Fibroblast of skin of back (primary cell): ENCODE measurements at regions not wholly inside any gene's neighbourhood (a gene's known extent, or its start where the extent isn't known, plus 50 kb on each side); places are given as distances from the start of the nearest gene placed in this dataset.
"Not testable (repeated sequence)": the region's sequence is repeated elsewhere in the genome, so short reads cannot be mapped to it uniquely, and the experiment has no call there.

Experiments
- DNase-seq: peaks from one replicate; pipeline ENCODE4 v3.0.0-alpha.2; 2013

DNA sequence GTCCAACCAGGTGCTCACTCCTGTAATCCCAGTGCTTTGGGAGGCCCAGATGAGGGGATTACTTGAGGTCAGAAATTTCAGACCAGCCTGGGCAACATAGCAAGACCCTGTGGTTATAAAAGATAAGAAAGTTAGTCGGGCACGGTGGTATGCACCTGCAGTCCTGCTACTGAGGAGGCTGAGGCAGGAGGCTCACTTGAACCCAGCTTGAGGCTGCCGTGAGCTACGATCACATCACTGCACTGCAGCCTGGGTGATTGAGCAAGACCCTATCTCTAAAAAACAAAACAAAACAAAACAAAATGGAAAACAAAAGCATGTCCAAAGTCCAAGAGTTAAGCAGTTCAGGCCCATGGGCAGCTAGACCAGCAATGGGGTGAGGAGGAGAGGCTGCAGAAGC lies 143.2 kb downstream of the IRX5 start:
- no peak for DNase-seq

DNA sequence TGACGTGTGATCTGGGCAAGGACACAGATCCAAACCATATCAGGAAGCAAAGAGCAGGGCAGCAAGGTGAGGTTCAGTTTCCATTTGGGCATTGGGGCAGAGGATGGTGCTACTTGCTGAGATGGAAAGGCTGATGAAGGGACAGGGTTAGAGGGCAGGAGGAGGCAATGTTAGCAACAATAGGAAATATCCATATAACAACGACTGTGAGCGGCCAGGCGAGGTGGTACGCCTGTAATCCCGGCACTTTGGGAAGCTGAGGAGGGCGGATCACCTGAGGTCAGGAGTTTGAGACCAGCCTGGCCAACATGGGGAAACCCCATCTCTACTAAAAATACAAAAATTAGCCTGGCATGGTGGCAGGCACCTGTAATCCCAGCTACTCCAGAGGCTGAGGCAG lies 144.5 kb downstream of the IRX5 start:
- not testable (repeated sequence) for DNase-seq

DNA sequence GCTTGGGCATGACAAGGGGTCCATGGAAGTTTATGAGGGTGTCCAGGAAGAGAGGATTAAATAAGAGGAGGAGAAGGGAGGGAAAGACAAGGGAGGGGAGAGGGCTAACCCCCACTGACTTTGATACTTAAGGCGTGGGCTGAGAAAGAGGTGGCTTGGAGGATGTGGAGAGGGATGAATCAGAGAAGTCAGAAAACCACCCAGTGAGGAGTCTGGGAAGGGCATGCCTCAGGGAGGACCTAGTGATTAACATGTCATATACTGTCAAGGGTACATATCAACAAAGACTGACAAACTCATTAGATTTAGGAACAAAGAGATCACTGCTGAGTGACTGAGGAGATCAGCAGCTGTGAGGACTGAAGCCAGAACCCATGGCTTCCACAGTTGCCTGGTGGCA lies 145.4 kb downstream of the IRX5 start:
- DNase-seq = peak; percentile 23

DNA sequence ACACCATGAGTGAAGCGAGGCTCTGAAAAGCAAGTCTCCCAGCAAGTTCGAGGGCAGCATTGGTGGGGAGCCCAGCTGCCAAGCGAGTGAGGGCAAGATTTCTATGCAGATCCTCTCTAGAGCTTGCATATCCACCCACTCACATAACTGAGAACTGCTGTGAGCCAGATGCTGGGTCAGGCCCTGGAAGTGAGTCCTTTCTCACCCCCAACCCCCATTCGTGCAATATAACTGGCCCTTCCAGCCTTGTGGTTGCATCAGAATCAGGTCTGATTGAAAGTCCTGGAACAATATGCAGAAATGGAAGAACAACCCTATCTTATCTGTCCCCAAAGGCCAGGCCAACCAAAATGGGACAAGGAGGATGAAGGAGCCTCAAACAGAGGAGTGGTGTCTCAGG lies 146.6 kb downstream of the IRX5 start:
- DNase-seq = no peak

DNA sequence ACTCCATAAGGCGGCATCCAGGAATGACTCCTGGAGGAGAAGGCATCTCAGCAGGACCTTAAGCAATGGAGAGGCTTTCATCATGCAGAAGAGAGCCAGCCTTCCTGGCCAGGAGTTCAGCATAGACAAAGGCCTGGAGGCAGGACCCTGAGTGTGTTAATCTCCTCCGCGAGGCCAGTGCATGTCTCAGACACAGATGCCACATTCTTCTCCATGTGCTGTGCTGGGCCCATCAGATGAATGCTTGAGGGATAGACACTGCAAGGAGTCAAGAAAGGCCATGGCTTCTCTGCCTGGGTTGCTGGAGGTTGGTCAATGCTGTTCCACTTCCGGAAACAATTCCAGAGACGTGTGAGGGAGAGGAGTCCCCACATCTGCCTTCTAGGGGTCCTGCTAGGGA lies 147.5 kb downstream of the IRX5 start:
- DNase-seq = no peak

DNA sequence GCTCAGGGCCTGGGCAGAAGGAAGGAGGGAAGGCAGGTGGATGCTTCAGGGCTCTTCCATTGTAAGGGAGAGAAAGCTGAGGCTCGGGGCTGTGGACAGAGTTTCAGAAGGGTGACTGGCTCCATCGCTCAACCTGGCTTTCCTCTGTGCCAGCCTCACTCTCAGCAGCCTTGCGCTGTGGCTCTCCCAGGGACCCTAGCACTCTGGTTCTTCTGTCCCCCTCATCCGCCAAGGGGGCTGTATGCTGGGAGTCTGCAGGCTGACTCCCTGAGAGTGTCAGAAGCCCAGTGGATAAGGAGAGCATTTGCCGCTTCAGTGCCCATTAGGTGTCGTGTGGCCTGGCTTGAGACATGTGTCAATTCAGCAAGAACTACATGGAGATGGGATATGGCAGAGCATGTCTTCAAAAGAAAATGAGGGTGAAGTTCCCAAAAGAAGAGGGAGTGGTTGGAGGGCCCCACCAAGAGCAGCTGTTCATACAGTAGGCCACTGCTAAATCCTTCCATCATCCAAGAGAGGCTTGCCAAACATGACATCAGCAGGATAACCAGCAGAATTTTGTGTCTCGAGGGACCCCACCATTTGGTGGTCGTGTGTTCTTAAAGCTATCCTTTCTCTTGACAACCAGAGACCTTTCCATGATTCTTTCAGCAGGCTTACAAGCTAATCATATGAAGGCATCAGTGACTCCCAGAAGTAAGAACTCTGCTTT lies 148.2 kb downstream of the IRX5 start:
- no peak for DNase-seq

DNA sequence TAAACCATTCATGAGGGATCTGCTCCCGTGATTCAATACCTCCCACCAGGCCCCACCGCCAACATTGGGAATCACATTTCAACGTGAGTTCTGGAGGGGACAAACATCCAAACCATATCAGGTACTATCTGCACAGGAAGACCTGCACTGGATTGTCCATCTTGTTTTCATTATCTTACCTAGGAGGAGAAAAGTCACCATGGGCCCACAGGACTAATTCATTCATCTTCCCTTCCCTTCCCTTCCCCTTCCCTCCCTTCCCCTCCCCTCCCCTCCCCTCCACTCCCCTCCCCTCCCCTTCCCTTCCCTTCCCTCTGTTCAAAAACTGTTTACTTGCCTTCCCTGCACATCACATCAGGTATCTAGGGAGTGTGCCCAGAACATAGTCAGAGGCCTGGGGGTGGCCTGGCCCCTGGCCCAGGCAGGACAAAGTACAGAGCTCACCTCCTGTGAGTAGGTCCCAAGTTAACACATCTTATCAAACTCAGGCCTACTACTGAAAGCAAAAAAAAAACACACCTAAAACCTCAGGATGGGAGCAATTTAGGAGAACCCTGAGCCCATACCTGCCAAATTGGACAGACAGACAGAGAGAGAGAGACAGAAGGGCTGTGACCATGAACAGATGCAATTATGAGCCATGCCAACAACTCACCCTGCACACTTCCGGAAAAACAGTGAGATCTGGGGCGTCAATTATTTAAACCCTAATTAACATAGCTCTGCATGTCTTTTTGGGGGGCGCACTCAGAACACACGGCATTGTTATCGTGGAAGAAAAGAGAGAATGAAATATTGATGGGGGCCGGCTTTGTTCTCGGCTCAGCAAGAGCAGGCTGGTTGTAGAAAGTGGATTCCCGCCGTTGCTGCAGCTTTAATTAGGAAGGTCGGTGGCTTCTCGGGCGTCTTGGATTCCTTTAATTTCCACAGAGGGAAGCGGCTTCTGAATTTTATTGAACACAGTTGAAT lies 151.2 kb downstream of the IRX5 start:
- no peak for DNase-seq

DNA sequence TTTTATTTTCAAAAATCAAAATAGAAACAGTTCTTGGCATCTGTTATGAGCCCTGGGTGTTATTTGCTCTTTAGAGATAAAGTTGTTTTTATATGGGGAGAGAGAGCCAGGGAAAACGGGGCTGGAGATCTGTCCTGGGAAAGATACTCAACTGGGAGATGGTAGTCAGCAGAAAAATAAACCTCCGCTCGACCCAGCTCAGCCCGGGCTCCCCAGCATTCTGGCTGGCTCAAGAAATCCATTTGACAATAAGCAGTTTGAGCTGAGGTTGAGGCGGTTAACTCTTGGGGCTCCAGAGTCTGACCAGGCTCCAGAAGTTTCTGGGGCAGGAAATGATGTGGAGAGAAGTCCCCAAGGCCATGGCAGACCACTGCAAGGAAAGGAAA lies 151.9 kb downstream of the IRX5 start:
- no peak for DNase-seq

DNA sequence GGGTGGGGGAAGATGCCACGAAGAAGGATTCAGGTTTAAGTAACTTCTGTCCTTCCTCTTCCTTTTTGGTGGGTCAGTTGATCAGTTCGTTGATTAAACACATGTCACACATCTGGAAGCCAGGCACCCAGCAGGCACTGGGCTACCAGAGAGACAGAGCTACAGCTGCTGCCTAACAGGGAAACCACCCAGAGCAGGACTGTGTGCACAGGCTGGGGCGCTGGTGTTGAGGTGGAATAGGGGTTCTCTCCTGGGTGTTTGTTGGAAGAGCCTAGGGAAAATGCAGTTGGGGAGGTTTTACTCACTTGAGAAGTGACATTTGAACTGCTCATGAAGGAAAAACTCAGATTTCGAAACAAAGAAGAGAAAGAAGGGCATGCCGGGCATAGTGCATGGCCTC lies 152.4 kb downstream of the IRX5 start:
- no peak for DNase-seq

DNA sequence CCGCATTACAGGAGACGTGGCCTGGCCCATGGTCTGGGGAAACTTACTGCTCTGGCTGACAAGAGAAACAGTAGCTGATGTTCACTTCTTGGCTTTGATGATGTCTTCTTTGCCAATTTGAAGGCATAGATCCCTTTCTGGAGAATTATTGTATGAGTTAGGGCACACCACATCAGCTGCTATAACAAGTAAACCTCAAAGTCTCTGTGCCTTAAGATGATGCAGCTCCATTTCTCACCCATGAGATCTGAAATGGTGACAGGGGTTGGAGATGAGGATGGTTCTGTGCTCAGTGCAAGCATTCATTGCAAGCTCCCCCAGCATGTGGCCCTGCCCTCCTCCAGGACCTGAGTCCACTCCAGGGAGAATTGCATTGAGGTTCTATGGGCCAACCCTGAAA lies 157.4 kb downstream of the IRX5 start:
- DNase-seq = no peak

DNA sequence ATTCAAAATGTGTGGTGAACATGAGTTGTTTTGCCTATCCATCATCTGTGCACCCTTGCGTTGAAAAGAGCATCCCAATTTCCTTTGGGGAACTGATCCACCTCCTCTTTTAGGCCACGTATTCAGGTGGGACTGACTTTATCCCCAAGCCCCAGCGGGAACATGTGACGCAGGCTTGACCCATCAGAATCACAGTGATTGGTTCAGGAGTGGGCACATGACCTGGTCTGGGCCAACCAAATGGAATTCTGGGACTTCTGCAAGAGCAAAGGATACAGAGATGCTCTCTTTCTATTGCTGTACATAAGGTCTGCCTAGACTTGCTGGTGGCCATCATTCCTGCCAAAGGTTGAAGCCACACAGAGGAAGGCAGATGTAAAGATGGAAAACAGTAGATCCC lies 158.9 kb downstream of the IRX5 start:
- no peak for DNase-seq

DNA sequence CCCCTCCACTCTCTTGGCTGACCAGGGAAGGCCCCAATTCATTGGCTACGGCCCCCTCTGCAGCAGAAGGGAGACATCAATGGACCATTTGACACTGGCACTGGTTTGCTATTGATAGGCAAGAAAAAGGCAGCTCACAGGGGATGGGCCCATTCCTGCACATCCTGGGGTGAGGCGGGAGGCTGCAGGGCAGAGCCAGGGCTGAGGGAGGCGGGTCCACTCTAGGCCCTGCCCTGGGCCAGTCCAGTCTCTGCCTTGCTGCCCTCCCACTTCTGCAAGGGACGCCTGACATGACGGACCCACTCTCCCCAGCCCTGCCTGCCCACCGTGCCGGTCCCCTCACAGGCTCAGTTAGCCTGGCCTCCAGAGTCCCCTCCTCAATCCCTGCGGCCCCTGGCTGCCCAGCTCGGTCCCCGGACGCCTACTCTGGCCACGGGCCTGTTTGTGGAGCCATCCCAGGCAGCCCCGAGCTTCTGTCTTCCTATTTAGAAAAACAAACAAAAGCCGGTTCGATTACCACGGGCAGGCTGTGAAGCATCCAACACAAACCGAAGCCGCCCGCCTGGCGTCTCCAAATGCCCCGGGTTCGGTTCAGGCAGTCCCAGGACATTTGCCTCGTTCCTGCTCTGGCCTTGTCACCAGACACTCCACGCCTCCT lies 160.7 kb downstream of the IRX5 start:
- DNase-seq = no peak

DNA sequence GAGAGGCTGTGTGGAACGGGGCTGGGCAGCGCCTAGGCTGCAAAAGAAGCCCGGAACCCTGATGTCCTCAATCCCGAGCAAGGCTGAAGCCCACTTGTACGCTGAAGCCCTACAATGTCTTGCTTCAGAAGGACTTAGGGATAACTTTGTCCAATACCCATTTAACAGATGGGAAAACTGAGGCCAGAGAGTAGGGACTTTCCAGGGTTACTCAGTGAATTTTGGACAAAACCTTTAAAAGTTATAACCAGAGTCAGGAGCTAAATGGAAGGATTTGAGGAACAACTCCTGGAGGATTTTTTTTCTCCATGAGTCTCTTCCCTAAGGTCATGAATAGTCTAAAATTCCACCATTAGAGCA lies 161.2 kb downstream of the IRX5 start:
- DNase-seq = no peak

DNA sequence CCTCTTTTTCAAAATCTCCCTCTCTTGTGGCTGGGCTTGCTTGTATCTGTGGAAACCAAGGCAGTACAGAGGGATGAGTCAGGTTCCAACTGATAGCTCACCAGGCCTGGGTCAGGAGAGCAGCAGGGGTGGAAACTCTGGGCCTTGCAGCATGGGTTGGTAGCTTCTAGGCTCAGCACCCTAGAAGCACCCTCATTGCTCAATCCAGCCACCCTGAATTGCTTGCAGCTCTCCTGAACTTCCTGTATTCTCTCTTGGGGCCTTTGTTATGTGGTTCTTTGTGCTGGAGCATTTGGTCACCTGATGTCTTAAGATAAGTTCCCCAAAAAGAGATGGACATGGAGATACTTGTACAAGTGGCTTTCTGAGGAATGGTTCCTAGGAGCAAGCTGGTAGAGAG lies 169.4 kb downstream of the IRX5 start:
- DNase-seq = no peak

DNA sequence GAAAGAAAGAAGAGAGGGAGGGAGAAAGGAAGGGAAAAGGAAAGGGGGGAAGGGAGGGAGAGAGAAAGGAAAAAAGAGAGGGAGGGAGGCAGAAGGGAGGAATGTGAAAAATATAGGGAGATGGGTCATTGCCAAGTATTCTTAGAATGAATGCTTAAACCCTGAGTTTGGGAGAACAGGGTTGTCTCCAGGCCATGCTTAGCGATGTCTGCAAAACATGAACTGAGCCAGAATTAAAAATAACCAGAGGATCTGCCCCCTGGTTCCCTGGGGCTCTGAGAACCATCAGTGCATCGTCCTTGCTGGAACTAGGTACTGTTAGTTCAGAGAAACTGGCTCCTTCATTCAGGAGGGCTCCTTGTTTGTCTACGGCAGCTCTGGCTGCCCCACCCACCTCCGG lies 170.4 kb downstream of the IRX5 start:
- peak; percentile 48 for DNase-seq

DNA sequence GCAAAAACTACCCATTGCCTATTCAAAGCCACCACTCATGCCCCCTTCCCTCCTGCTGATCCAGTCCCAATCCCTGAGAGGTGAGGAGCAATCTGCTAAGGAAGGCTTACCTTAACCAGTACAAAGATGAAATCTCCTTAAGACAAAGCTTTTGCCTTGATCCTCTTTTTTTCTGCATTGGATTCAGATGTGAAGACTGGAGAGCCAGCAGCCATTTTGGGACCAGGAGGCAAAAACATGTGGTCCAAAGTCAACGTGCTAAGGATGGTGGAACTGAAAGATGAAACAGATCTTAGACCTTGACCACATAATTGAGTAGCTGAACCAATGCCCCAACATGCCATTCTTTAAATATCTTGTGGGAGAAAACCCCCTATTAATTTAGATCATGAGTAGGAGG lies 171.4 kb downstream of the IRX5 start:
- DNase-seq = no peak

DNA sequence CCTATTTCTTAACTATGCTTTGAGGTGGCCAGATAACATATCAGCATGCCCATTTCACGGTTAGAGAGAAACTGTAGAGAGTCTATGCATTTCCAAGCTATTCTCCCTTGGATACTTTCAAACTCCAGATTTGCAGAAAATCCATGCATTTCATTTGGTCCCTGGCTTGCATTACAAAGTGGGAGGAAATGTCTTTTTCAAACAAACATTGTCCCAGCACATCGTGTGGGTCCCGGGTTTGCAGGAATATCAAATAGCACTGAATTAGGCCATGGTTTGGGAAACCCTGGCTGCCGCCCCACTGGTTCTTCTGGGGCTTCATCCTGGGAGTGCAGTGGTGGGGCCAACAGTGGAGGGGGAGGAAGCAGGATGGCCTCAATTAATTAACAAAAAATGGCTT lies 171.9 kb downstream of the IRX5 start:
- DNase-seq = no peak

DNA sequence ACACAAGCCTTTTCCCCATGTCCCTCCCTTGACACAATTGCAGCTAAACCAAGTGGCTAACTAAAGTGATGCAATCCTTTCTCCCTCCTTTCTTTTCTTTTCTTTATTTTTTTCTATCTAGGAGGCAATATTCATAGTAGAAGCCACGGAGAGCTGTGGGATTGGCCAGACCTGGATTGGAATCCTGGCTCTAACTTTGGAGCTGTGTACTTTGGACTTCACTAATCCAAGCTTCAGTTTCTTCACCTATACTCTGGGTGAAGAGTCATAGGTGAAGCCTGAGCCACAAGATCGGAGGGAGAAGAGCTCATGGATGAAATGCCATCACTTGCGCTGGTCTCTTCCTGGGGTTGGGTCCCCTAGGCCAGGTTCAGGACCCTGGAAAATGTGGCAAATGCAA lies 177.2 kb downstream of the IRX5 start:
- DNase-seq = no peak

DNA sequence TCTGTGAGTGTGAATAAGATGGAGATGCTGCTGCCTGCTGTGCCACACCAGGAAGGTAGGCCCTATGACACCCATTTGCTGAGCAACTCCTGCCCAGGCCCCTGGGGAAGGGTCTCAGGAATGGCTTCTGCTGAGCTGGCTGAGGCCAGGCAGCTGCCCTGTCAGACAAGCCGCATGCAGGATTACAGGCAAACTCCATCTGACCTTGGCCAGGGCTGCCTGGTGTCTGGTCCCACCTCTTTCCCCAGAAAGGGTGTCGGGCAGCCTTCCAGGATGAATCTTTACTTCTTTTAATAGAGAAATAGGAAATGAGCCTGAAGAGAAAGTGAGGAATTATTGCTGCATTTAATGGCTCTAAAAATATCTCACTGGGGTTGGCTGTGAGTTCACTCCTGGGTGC lies 182.5 kb downstream of the IRX5 start:
- no peak for DNase-seq

DNA sequence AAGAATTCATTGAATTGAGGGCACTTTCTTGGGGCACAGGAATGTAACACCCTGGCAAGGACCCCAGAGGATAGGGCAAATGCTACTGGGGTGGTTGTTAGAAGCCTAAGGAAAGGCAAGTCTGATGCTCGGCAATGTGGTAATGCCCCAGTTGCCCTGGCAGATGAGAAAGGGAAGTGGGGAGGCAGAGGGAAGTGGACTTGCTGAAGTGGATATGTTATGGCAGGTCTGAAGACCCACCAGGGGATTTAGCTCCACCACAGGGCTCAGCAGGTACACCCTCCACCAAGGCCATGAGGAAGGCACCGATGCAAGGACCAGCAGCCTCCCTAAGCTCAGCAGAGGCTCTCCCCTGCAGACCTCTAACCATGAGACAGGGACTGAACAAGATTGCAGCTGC lies 184.8 kb downstream of the IRX5 start:
- no peak for DNase-seq

DNA sequence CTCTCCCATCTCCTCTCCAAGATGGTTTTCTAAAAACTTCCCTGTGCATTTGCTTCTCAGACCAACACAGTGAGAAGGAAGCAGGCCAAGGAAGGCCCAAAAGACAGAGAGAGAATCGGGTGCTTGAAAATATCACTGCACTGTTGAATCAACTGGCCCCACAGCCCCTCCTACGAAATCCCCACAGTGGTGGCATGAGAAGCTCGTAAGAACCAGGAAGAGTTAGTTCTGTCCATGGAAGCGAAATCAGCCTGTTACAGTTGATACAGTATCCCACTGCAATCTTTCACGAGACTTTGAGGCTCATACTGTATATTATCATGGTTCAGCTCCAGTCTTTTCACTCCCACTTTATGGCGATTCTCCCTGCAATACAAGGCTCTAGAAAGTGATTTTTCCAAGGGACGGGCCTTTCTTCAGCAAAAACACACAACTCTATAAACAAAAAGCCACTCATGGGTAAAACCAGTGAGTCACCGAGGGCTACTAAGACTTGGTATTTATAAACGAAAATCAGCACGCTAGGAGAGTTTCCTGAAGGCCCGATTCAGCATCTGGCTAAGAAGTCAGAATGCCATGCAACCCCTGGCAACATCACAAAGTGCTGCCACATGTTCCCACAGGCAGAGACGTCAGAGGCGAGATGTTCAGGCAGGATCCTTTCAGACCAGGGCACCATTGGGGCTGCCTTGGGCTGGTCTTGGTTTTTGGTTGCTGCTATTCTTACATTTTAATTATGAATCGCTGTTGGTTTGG lies 185.7 kb downstream of the IRX5 start:
- peak; percentile 87 for DNase-seq

DNA sequence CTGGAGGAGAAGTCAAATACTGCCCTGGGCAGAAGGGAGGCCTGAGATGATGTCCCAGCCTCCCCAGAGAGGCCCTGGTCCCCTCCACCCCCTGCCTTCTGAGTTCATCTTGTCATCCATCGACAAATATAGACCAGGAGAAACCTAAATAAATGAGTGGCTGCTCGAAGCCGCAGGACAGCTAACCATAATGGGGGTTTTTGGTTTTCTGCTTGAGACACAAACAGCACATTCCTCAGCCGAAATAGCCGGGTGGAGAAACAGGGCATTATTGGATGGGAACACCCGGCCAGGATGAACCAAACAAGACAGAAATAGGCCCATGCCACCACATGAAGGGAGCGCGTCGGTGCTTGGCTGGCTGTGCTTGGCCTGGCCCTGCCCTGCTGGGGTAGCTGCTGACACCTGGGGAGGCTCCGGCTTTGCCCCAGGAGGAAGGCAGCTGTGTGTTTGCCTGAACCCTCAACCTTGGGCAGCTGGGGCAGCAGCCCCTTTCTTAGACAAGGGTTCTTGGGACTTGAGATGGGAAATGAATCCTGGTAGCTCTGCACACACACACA lies 188.1 kb downstream of the IRX5 start:
- no peak for DNase-seq

DNA sequence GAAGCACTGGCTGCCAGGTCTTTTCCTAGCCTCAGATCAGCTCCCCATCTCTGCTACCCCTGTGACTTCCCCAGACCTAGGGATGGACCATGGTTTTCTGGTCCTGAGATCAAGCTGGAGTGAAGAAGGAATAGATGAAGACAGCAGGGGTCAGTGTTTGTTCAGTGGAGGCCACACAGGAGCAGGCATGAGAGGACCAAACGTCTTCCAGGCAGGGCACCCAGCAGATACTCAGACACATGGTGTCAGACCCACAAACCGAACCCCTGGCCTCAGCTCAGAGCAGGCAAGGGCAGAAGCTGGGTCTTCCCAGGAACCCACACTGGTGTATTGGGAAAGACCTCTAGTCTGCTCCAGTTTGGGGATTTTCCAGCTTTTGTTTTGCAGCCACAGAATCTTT lies 189.7 kb downstream of the IRX5 start:
- no peak for DNase-seq
